ENCODE measurements at regions not wholly inside any gene's neighbourhood (a gene's known extent, or its start where the extent isn't known, plus 50 kb on each side); places are given as distances from the start of the nearest gene placed in this dataset.

DNA sequence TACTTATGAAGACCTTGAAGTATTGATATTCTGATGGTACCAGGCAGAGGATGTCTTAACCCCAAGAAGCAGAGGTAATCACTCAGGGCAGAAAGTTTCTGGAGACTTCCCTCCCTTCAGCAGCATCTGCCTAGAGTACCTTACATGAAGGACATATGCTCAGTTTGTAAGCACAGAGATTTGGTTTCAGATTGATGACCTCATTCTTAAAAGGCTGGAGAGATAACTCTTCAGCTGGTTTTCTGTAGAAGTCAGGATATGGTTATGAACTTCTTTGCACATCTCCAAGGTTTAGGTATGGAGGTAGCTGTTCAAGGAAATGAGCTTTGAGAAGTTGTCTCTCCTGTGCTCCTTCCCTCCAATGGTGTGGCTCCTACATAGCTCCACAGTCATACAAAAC, 148.7 kb downstream of the HHIPL2 start:
- H3K4me1 ChIP-seq: no peaks in the 10 kb centered on the region
- intact Hi-C loops (cut with micrococcal nuclease): no loop called here

DNA sequence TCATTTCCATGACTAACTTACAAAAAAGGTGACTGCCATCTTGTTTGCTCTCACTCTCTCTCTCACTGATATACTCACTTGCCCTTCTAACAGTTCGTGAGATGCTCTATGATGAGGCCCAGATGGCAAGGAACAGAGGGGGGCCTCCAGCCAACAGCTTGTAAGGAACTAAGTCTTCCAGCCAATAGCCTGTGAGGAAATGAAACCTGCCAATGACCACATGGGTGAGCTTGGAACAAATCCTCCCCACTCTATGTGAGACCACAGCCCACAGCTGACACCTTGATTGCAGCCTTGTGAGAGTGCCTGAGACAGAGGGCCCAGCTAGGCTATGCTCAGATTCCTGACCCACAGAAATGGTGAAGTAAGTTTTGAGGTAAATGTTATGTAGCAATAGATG, 153.7 kb downstream of the HHIPL2 start:
- H3K27me3 ChIP-seq (ENCODE audit: low read depth): peaks cover 13% of the 10 kb centered on the region
- TF ChIP-seq, protein P1, sequence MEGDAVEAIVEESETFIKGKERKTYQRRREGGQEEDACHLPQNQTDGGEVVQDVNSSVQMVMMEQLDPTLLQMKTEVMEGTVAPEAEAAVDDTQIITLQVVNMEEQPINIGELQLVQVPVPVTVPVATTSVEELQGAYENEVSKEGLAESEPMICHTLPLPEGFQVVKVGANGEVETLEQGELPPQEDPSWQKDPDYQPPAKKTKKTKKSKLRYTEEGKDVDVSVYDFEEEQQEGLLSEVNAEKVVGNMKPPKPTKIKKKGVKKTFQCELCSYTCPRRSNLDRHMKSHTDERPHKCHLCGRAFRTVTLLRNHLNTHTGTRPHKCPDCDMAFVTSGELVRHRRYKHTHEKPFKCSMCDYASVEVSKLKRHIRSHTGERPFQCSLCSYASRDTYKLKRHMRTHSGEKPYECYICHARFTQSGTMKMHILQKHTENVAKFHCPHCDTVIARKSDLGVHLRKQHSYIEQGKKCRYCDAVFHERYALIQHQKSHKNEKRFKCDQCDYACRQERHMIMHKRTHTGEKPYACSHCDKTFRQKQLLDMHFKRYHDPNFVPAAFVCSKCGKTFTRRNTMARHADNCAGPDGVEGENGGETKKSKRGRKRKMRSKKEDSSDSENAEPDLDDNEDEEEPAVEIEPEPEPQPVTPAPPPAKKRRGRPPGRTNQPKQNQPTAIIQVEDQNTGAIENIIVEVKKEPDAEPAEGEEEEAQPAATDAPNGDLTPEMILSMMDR (IDR thresholded peaks at IDR 0.05; ENCODE audit: borderline replicate concordance): no peak
- no peaks in the 10 kb centered on the region for H3K9me3 ChIP-seq (replicated peaks)
- H3K27ac ChIP-seq (replicated peaks): no peak overlapping the region
- H3K4me1 ChIP-seq: no peaks in the 10 kb centered on the region
- DNase-seq: no peak
- no peaks in the 10 kb centered on the region for H3K36me3 ChIP-seq
- no peak overlapping the region for H3K4me3 ChIP-seq
- intact Hi-C loops (cut with micrococcal nuclease): no loop called here

More for the DNA sequence above, 148.7 kb downstream of the HHIPL2 start:
- H3K9me3 ChIP-seq (replicated peaks): no peaks in the 10 kb centered on the region
- H3K36me3 ChIP-seq: no peaks in the 10 kb centered on the region
- peaks cover 3% of the 10 kb centered on the region for H3K27me3 ChIP-seq (ENCODE audit: low read depth)
- no peak overlapping the region for H3K27ac ChIP-seq (replicated peaks)
- TF ChIP-seq, protein P1 (IDR thresholded peaks at IDR 0.05; ENCODE audit: borderline replicate concordance): no peak
- H3K4me3 ChIP-seq: no peak overlapping the region
- no peak for DNase-seq

DNA sequence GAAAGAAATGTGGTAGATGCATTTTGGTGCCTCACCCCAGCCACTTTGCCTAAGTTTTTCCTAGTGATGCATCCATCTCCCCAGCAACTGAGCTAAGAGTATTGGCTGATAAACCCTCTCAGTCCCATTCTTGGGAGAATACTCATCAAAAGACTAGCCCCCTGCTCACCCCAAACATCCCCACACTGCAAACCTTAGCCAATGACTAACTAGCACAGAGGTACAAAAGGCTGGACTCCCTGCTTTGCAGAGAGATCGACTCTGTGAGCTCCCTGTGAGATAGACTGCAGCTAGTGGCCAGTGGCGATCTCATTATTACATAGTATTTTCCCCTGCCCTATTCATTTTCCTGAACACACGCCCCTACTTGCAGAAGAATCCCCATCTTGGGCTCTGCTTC, 155.3 kb downstream of the HHIPL2 start:
- H3K36me3 ChIP-seq: no peaks in the 10 kb centered on the region
- intact Hi-C loops (cut with micrococcal nuclease): no loop called here
- H3K4me1 ChIP-seq: no peaks in the 10 kb centered on the region
- H3K9me3 ChIP-seq (replicated peaks): no peaks in the 10 kb centered on the region
- H3K4me3 ChIP-seq: no peak overlapping the region
- H3K27me3 ChIP-seq (ENCODE audit: low read depth): peaks cover 10% of the 10 kb centered on the region
- H3K27ac ChIP-seq (replicated peaks): no peak overlapping the region
- TF ChIP-seq, protein P1 (IDR thresholded peaks at IDR 0.05; ENCODE audit: borderline replicate concordance): no peak
- DNase-seq: no peak

DNA sequence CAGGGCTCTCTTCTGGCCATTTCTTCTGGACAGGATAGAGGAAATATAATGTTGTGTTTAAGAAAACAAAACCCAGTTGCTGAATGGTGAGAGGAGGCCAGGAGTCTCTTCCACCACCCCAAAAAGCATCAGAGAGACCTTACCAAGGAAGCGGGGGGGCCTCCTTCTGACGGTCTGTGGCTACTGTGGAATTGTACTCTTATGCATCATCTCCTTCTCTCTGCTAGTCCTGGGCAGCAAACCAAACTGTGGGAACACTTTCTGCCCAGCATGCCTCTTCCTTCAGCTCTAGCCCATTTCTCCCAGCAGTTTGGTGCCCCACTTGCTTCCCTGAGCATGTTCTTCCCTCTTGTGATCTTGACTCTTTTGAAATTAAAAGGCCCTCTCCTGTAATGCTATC, 157.7 kb downstream of the HHIPL2 start:
- no peaks in the 10 kb centered on the region for H3K36me3 ChIP-seq
- DNase-seq: no peak
- H3K4me1 ChIP-seq: no peaks in the 10 kb centered on the region
- H3K27ac ChIP-seq (replicated peaks): no peak overlapping the region
- H3K9me3 ChIP-seq (replicated peaks): no peaks in the 10 kb centered on the region
- TF ChIP-seq, protein P1 (IDR thresholded peaks at IDR 0.05; ENCODE audit: borderline replicate concordance): no peak
- intact Hi-C loops (cut with micrococcal nuclease): no loop called here
- no peak overlapping the region for H3K4me3 ChIP-seq
- peaks cover 10% of the 10 kb centered on the region for H3K27me3 ChIP-seq (ENCODE audit: low read depth)

DNA sequence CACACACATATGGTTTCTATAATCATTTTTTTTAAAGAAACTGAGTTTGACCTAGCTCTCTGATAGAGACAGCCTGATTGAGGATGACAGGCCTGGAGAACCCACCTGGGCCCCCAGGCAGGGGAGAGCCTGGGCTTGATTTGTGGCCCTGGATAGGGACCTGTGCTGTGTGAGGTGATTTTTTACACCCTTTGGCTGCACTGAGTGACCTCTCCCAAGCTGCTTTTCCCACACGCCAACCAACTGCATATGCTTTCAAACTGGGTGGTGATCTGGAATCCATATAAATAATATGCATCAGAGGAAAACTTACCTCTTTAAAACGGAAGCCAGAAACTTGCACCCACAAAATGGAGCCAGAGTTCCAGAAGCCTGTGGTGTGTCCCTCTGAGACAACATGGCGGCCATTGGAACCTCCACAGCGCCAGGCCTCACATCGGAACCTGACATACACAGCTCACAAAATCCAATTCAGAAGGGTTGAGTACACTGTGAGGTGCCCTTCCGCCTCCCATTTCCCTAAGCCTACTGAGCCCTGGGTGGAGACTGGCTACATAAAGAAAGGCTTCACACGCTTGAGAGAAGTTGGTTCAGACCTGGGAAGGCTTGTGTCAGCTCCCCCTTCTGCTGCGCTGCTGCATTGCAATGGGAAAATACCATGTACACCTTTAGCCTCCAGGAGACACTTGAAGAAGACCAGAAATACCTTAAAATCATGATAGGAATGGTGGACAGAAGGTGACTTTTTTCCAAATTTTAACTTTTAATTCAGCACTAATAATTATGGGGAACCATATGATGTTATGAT, 160.7 kb downstream of the HHIPL2 start:
- H3K4me3 ChIP-seq: no peak overlapping the region

More for the DNA sequence above, 160.7 kb downstream of the HHIPL2 start:
- no peaks in the 10 kb centered on the region for H3K36me3 ChIP-seq
- peaks cover 10% of the 10 kb centered on the region for H3K27me3 ChIP-seq (ENCODE audit: low read depth)
- no peak overlapping the region for H3K27ac ChIP-seq (replicated peaks)
- H3K4me1 ChIP-seq: no peaks in the 10 kb centered on the region
- peaks cover 8% of the 10 kb centered on the region for H3K9me3 ChIP-seq (replicated peaks)
- no peak for DNase-seq
- intact Hi-C loops (cut with micrococcal nuclease): no loop called here
- TF ChIP-seq, protein P1 (IDR thresholded peaks at IDR 0.05; ENCODE audit: borderline replicate concordance): no peak
